ENCODE measurements at regions not wholly inside any gene's neighbourhood (a gene's known extent, or its start where the extent isn't known, plus 50 kb on each side); places are given as distances from the start of the nearest gene placed in this dataset.

GRCh38 chr13:106296723-106297122, 238.7 kb downstream of the EFNB2 start:
- no peak for TF ChIP-seq POLR2A (IDR thresholded peaks at IDR 0.05; ENCODE audit: low read depth, low read length)
- no peak for TF ChIP-seq POLR2AphosphoS5 (IDR thresholded peaks at IDR 0.05; ENCODE audit: low read depth, low read length)

Measured in GM12892 (cell line).